Mucosa of rectum (tissue), 2 donors: ENCODE measurements at regions not wholly inside any gene's neighbourhood (a gene's known extent, or its start where the extent isn't known, plus 50 kb on each side); places are given as distances from the start of the nearest gene placed in this dataset.

Source experiments
- H3K27ac ChIP-seq, 2 donors: one replicate each; pipeline ENCODE4 v1.7.0; 2013; ENCODE audit warnings: inconsistent platforms in 2 of 2, low read depth in 2 of 2, low read length in 2 of 2
- H3K27me3 ChIP-seq, 2 donors: one replicate each; pipeline ENCODE4 v1.7.0; 2013; ENCODE audit warnings: low read length in 2 of 2; ENCODE audit not compliant: control insufficient read depth in 2 of 2, insufficient read depth in 2 of 2
- H3K36me3 ChIP-seq, 2 donors: one replicate each; pipeline ENCODE4 v1.7.0; 2013; ENCODE audit warnings: low read length in 2 of 2; ENCODE audit not compliant: control insufficient read depth in 2 of 2, insufficient read depth in 2 of 2
- H3K4me1 ChIP-seq, 2 donors: one replicate each; pipeline ENCODE4 v1.7.0; 2013; ENCODE audit warnings: low read length in 2 of 2, mild to moderate bottlenecking in 1 of 2; ENCODE audit not compliant: control insufficient read depth in 2 of 2, insufficient read depth in 2 of 2
- H3K4me3 ChIP-seq, 2 donors: one replicate each; pipeline ENCODE4 v1.7.0; 2013; ENCODE audit warnings: low read length in 2 of 2
- H3K9ac ChIP-seq, 2 donors: one replicate each; pipeline ENCODE4 v1.7.0; 2013; ENCODE audit warnings: low read length in 2 of 2, low read depth in 1 of 2, mild to moderate bottlenecking in 1 of 2
- H3K9me3 ChIP-seq, 2 donors: one replicate each; pipeline ENCODE4 v1.7.0; 2013; ENCODE audit warnings: low read length in 2 of 2; ENCODE audit not compliant: control insufficient read depth in 2 of 2
- donor health status: healthy.
- donor health status: Normal muscosa, but diverticular disease.

DNA sequence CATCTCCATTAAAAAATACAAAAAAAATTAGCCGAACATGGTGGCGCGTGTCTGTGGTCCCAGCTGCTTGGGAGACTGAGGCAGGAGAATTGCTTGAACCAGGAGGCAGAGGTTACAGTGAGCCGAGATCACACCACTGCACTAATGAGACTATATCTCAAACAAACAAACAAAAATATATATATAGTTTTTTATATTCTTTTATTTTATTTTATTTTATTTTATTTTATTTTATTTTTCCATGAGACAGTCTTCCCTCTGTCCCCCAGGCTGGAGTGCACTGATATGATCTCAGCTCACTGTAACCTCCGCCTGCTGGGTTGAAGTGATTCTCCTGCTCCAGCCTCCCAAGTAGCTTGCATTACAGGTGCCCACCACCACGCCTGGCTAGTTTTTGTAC is 79.5 kb downstream of the IRF2BPL start:
- H3K27me3 ChIP-seq = no peaks in the 10 kb centered on the region
- no peak overlapping the region for H3K9ac ChIP-seq
- peaks cover 23 to 25% of the 10 kb centered on the region in 2 donors for H3K4me1 ChIP-seq
- no peak overlapping the region for H3K4me3 ChIP-seq
- H3K9me3 ChIP-seq = no peaks in the 10 kb centered on the region
- H3K36me3 ChIP-seq = no peaks in the 10 kb centered on the region
- no peak overlapping the region for H3K27ac ChIP-seq

- peaks cover 20 to 22% of the 10 kb centered on the region in 2 donors for H3K4me1 ChIP-seq
- no peaks in the 10 kb centered on the region for H3K27me3 ChIP-seq
- H3K9ac ChIP-seq = peak overlapping the region in 1 of 2 donors; percentile 35
- H3K9me3 ChIP-seq = no peaks in the 10 kb centered on the region
- no peaks in the 10 kb centered on the region for H3K36me3 ChIP-seq
- no peak overlapping the region for H3K4me3 ChIP-seq
- peak overlapping the region; percentile 48 to 76 for H3K27ac ChIP-seq
These were observed 80.1 kb downstream of the IRF2BPL start for GRCh38 chr14:76948213-76948947.

DNA sequence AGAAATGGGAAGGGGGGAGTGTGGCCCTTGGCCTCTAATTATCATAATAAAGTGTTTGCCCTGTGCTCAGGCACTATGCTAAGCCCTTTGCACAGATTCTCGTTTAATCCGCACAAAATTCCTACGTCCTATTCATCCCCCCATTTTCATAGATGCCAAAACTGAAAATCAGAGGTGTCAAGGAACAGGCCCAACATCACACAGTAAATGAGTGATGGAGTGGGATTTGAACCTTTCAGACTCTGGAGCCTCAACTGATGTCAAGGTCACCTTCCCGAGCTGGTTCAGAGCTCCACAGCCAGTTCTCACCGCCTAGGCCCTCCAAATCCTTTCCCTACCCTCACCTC is 80.7 kb downstream of the IRF2BPL start:
- H3K9ac ChIP-seq = peak overlapping the region; percentile 31 to 38
- no peaks in the 10 kb centered on the region for H3K27me3 ChIP-seq
- H3K4me1 ChIP-seq = peaks cover 18% of the 10 kb centered on the region in 2 donors
- no peak overlapping the region for H3K4me3 ChIP-seq
- H3K9me3 ChIP-seq = no peaks in the 10 kb centered on the region
- H3K27ac ChIP-seq = peak overlapping the region; percentile 48 to 76
- no peaks in the 10 kb centered on the region for H3K36me3 ChIP-seq

DNA sequence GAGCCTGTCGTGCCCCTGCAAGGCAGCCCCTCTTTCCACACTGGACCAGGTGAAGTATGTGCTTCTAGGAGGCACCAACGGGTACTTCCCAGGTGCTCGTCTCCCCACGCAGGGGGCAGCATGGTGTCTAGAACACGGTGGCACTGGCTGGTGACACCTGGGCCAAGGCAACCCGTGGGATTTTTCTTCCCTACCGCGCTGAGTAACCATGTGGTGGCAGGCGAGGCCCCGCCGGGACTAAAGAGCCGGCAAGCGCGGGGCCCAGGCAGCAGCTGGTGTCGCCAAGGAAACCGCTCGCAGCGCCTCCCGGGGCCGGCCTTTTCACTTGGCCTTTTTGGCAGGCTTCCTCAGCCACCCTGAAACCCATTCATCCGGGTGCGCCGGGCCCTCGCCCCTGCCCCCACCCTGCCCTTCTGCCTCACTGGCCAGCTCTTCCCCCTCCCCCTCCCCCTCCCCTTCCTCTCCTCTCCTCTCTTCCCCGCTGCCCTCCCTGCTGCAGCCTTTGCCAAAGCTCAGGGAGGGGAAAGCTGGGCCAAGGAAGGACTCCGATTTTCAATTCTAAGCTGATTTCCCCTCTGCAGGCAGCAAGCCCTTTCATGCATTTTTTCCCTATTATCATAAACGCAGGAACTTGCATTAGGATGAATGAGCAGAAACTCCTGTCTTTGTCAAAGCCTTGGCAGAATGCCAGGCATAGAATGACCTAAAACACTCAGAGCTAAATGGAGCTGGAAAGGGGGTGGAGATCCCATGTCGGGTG is 81.2 kb downstream of the IRF2BPL start:
- H3K9ac ChIP-seq = peak overlapping the region; percentile 38 to 50
- H3K27ac ChIP-seq = peak overlapping the region; percentile 53 to 76
- no peaks in the 10 kb centered on the region for H3K36me3 ChIP-seq
- H3K4me3 ChIP-seq = peak overlapping the region in 1 of 2 donors; percentile 26
- H3K27me3 ChIP-seq = no peaks in the 10 kb centered on the region
- H3K4me1 ChIP-seq = peaks cover 18% of the 10 kb centered on the region in 2 donors
- H3K9me3 ChIP-seq = no peaks in the 10 kb centered on the region

DNA sequence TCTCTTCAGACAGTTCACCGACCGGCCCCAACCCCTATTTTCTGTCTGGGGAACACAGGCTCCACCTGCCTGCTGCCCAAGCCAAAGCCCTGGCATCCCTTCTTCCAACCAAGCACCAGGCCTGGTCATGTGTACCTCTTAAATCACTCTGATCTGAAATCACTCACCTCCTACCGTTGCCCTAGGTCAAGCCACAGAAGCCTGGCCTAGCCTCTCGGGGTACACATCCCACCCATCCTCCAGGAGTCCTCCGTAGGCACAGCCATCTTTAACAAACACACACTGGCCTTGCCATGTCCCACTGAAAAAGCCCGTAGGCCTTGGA is 81.8 kb downstream of the IRF2BPL start:
- H3K4me1 ChIP-seq = peaks cover 18% of the 10 kb centered on the region in 2 donors
- H3K9ac ChIP-seq = peak overlapping the region; percentile 34 to 50
- H3K36me3 ChIP-seq = no peaks in the 10 kb centered on the region
- peak overlapping the region in 1 of 2 donors; percentile 26 for H3K4me3 ChIP-seq
- H3K9me3 ChIP-seq = no peaks in the 10 kb centered on the region
- peak overlapping the region; percentile 53 to 76 for H3K27ac ChIP-seq
- no peaks in the 10 kb centered on the region for H3K27me3 ChIP-seq

DNA sequence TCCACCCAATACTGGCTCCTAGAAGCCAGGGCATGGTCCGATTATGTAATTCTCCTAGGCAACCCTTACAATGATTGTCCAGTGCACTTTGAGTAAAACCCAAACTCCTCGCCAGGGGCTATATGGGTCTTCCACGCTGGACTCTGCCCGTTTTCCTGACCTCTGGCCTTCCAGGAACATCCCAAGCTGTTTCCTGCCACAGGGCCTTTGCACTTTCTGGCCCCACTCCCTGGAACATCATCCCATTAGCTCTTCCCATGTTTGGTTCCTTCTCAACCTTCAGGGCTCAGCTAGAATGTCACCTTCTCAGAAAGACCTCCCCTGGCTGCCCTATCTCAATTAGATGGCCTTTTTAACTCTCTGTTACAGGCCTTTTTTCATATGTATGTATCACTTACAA is 85.4 kb downstream of the IRF2BPL start:
- Histone ChIP-seq H3K9me3 (no peaks in the 10 kb centered on the region), H3K27ac (no peak overlapping the region), H3K9ac (no peak overlapping the region), H3K4me1 (peaks cover 11 to 13% of the 10 kb centered on the region in 2 donors), H3K4me3 (no peak overlapping the region), H3K36me3 (no peaks in the 10 kb centered on the region), H3K27me3 (no peaks in the 10 kb centered on the region)

DNA sequence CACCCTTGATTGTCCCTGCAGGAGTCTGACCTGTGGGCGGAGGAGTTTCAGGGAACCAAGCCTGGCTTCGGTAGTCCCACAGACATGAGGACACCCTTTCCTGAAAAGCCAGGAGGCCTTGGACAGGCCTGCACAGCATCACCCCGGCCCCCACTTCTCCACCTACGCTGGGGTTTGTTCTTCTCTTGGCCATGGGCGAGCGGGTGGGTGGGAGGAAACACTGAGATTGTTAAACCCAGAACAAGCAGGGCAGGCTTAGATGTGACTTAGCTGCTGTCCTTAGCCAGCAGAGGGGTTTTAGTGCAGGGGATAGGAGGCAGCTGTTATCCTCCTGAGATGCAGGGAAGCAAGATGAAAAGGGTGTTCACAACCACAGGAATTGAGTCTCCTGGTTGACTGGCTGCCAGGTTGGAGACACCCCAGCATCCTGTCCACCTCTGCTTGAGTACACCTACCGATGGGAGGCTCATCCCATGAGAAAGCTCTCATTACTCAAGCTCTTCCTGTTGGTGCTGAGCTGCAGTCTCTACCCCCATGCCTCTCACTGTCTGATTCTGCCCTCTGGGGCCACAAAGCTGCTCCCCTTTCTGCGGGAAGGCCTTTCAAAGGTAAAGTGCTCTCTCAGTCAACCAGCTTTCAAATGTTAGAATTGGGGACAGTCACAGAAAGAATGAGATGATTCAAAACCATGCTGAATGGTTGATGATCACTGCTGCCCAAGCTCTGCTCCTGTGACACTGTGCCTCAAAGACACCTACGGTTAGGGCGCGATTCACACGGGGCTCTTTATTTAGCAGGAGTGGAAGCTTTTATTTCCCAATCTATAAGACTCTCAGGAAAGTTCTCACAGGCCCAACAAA is 86.3 kb downstream of the IRF2BPL start:
- H3K27ac ChIP-seq = no peak overlapping the region
- H3K4me3 ChIP-seq = no peak overlapping the region
- no peaks in the 10 kb centered on the region for H3K27me3 ChIP-seq
- H3K9ac ChIP-seq = no peak overlapping the region
- no peaks in the 10 kb centered on the region for H3K36me3 ChIP-seq
- H3K9me3 ChIP-seq = no peaks in the 10 kb centered on the region
- H3K4me1 ChIP-seq = peaks cover 3 to 6% of the 10 kb centered on the region in 2 donors

- H3K27ac ChIP-seq = no peak overlapping the region
These were observed 87.0 kb downstream of the IRF2BPL start for GRCh38 chr14:76941544-76941943.

GRCh38 chr14:76940021-76940760 is 88.3 kb downstream of the IRF2BPL start:
- no peak overlapping the region for H3K27ac ChIP-seq
- no peaks in the 10 kb centered on the region for H3K4me1 ChIP-seq
- H3K9ac ChIP-seq = no peak overlapping the region
- H3K27me3 ChIP-seq = no peaks in the 10 kb centered on the region
- no peaks in the 10 kb centered on the region for H3K36me3 ChIP-seq
- H3K9me3 ChIP-seq = no peaks in the 10 kb centered on the region
- no peak overlapping the region for H3K4me3 ChIP-seq

More at GRCh38 chr14:76941544-76941943, 87.0 kb downstream of the IRF2BPL start:
- H3K27me3 ChIP-seq = no peaks in the 10 kb centered on the region
- no peaks in the 10 kb centered on the region for H3K9me3 ChIP-seq
- no peak overlapping the region for H3K9ac ChIP-seq
- no peaks in the 10 kb centered on the region for H3K4me1 ChIP-seq
- no peak overlapping the region for H3K4me3 ChIP-seq
- no peaks in the 10 kb centered on the region for H3K36me3 ChIP-seq
